Fibroblast of mammary gland (primary cell): ENCODE measurements at regions not wholly inside any gene's neighbourhood (a gene's known extent, or its start where the extent isn't known, plus 50 kb on each side); places are given as distances from the start of the nearest gene placed in this dataset.

Experiments used
- DNase-seq: peaks from one replicate; pipeline ENCODE4 v3.0.0-alpha.2; 2010; ENCODE audit warnings: low read depth
- H3K4me3 ChIP-seq: 2 replicates; pipeline ENCODE4 v1.5.1; 2011; ENCODE audit warnings: low read depth, mild to moderate bottlenecking, low read length, moderate library complexity; ENCODE audit not compliant: control insufficient read depth
- TF ChIP-seq, protein P1 (sequence below): conservative IDR thresholded peaks from 2 replicates; pipeline ENCODE4 v1.5.1; 2011; ENCODE audit warnings: low read depth, low read length, inconsistent platforms; ENCODE audit not compliant: control insufficient read depth, insufficient read depth

DNA sequence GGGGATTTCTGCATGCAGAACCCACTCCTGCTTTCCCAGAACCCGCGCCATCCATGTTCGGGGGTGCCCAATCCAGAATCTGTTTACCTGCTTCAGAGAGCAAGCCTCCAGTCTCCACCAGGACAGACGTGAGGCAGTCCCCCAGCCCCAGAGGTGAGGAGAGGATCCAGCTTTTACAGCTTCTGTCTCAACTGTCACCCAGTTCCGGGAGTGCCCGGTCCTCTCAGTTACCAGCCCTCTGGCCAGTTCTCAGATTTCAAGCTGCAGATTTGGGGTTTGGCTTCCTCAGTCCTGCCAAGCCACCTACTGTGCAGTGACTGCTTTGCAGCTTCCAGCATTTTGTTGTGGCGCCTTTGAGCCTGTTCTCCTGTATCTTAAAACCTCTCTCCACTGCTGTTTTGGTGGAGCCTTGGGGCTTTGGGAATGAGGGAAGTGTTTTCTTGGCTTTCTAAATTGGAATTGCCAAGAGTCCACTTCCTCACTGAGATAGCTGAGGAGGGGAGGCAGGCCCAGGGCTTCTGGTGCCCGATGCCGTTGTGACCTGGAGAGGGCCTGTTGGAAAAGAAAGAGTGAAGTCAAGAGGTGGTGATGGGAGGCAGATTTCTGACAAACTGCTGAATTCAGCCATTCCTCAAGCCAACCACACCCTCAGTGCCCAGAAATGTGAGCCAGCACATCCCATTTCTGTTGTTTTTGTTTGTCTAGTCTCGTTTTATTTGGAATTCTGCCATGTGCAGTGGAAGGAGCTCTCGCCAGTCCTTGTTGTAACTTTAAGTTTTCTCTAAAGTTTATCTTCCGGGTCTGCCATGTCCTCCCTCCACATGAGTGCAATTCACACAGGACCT is 513.4 kb downstream of the TBC1D22A start:
- TF ChIP-seq, protein P1, sequence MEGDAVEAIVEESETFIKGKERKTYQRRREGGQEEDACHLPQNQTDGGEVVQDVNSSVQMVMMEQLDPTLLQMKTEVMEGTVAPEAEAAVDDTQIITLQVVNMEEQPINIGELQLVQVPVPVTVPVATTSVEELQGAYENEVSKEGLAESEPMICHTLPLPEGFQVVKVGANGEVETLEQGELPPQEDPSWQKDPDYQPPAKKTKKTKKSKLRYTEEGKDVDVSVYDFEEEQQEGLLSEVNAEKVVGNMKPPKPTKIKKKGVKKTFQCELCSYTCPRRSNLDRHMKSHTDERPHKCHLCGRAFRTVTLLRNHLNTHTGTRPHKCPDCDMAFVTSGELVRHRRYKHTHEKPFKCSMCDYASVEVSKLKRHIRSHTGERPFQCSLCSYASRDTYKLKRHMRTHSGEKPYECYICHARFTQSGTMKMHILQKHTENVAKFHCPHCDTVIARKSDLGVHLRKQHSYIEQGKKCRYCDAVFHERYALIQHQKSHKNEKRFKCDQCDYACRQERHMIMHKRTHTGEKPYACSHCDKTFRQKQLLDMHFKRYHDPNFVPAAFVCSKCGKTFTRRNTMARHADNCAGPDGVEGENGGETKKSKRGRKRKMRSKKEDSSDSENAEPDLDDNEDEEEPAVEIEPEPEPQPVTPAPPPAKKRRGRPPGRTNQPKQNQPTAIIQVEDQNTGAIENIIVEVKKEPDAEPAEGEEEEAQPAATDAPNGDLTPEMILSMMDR = no peak
- no peak for DNase-seq
- no peak overlapping the region for H3K4me3 ChIP-seq

DNA sequence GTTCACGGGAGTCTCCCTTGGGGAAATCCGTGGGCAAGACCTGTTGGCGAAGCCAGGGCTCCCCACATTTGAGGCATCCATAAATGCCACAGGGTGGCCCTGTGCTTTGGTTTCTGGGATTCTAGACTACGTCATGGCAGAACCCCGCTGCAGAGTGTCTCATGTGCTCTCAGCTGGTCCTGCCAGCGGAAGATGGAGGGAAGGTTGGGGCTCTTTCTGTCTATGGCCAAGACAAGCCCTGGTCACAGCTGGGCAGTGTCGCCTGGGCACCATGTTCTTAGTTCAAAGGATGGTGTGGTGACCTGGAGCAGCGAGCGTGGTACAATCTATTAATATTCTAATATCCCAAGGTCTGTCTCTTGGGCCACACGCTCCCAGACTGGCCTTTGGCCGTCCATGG is 511.7 kb downstream of the TBC1D22A start:
- DNase-seq = no peak
- TF ChIP-seq, protein P1 = no peak
- H3K4me3 ChIP-seq = no peak overlapping the region

GRCh38 chr22:47270463-47271135 is 508.1 kb downstream of the TBC1D22A start:
- H3K4me3 ChIP-seq = no peak overlapping the region
- no peak for DNase-seq
- TF ChIP-seq, protein P1 = no peak

- TF ChIP-seq, protein P1 = no peak
- DNase-seq = no peak
- H3K4me3 ChIP-seq = no peak overlapping the region
These were observed 507.2 kb downstream of the TBC1D22A start for GRCh38 chr22:47269516-47270088.

DNA sequence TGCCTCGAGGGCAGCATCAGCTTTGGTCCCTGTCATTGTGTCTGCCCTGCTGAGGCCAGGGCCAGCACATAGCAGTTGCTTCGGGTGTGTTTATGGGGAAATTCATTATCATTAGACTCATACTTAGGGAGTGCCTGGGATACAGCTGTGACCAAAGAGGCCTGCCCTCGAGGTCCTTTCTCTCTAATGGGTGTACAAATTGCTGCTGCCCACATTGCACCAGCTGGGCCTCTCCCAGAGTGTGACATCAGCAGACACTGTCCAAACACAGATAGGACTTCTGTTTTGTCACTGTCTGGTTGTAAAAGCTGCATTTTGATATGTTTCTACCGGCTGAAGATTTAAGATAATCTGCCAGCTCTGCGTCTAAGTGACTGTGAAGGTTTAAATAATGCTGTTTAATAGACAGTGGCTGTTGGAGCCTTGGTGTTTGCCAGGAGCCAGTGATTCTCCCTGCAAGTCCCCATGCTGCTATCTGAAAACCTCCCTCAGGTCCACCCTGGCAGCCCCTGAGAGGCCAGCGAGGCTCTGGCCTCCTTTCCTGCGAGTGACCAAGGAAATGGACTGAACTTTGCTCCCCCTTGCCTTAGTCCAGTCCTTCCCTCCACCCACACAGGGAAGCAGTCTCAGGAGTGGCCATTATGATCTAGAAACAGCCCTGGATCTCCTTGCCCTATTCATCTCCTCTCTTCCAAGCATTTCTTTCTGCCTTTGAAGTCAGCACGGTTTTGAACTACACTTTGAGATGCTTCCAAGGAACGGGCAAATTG is 505.2 kb downstream of the TBC1D22A start:
- no peak for DNase-seq
- no peak overlapping the region for H3K4me3 ChIP-seq
- TF ChIP-seq, protein P1 = no peak

DNA sequence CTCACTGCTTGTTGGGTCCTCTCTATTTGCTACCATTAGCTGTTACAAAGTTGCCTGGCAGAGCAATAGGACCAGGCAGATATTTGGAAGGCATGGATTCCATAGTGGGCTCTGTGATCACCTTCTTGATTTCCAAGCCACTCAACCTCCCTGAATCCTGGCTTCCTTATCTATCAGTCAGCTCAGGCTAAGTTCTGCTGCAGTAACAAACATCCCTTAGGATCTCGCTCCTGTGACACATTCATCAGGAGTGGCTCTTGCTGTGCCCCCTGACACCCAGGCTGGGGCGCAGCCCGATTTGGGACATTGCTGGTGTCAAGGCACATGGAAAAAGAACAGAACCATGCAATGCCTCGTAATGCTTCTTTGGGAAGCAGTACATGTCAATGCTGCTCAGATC is 503.9 kb downstream of the TBC1D22A start:
- no peak for DNase-seq
- TF ChIP-seq, protein P1 = no peak
- H3K4me3 ChIP-seq = no peak overlapping the region
